NCI-H1436 (cell line): ENCODE measurements at regions not wholly inside any gene's neighbourhood (a gene's known extent, or its start where the extent isn't known, plus 50 kb on each side); places are given as distances from the start of the nearest gene placed in this dataset.

Experiments
- DNase-seq: peaks from one replicate; lab custom pipeline; 2025; lab: John Stamatoyannopoulos, UW

- no peak for DNase-seq
These were observed 336.7 kb downstream of the FOXL1 start for GRCh38 chr16:86914876-86915717.

GRCh38 chr16:86917471-86918365, 339.4 kb downstream of the FOXL1 start:
- DNase-seq, result no peak

GRCh38 chr16:86918637-86919036, 340.3 kb downstream of the FOXL1 start:
- no peak for DNase-seq

- no peak for DNase-seq
These were observed 340.7 kb downstream of the FOXL1 start for GRCh38 chr16:86919078-86919477.

- DNase-seq, result no peak
These were observed 341.4 kb downstream of the FOXL1 start for GRCh38 chr16:86919578-86920305.

- no peak for DNase-seq
These were observed 342.9 kb downstream of the FOXL1 start for GRCh38 chr16:86921289-86921688.

GRCh38 chr16:86922311-86922710, 344.0 kb downstream of the FOXL1 start:
- DNase-seq, result no peak

GRCh38 chr16:86923656-86924055, 345.3 kb downstream of the FOXL1 start:
- DNase-seq, result no peak

- DNase-seq, result no peak
These were observed 346.2 kb downstream of the FOXL1 start for GRCh38 chr16:86924537-86924936.

- DNase-seq, result no peak
These were observed 346.9 kb downstream of the FOXL1 start for GRCh38 chr16:86925067-86925791.

GRCh38 chr16:86926181-86927094, 348.1 kb downstream of the FOXL1 start:
- DNase-seq, result no peak

GRCh38 chr16:86927699-86928098, 349.4 kb downstream of the FOXL1 start:
- no peak for DNase-seq

GRCh38 chr16:86928523-86929011, 350.2 kb downstream of the FOXL1 start:
- DNase-seq, result no peak

- DNase-seq, result no peak
These were observed 350.9 kb downstream of the FOXL1 start for GRCh38 chr16:86929057-86929871.

GRCh38 chr16:86930001-86930400, 351.7 kb downstream of the FOXL1 start:
- no peak for DNase-seq

GRCh38 chr16:86930663-86931373, 352.5 kb downstream of the FOXL1 start:
- DNase-seq, result no peak

- no peak for DNase-seq
These were observed 353.1 kb downstream of the FOXL1 start for GRCh38 chr16:86931410-86931941.

GRCh38 chr16:86932130-86932982, 354.0 kb downstream of the FOXL1 start:
- DNase-seq, result no peak
